ENCODE measurements at regions not wholly inside any gene's neighbourhood (a gene's known extent, or its start where the extent isn't known, plus 50 kb on each side); places are given as distances from the start of the nearest gene placed in this dataset.

DNA sequence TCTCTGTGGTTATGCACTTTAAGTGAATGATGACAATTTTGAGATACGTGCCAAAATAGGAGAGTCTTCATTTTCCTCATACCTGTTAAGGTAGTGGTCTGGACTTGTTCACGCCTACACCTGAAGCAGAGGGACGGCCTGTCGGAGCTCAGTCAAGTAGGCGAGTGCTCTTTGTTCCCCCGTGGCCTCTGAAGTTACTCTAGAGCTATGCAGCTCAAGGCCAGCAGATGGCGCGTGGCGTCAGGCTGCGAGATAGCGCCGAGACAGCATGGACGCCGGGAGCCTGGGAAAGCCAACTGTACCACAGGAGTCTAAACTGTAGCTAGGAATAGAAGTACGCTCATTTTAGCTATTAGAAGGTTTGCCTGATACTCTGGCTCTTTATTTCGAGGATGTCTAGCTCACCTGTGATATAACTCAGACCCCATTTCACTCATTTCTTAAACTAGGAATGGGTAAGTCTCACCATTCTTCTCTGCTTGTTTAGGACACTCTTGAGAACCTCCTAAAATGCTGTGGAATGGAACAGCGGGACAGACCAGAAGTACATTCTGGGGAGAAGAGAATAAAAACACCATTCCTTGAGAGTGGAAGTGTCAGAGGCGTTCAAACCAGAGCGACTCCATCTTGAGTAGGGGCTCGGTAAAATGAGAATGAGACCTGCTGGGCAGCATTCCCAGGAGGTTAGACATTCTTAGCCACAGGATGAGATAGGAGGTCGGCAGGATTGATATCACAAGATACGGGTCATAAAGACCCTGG lies 267.4 kb upstream of the HMGA2 start:
- peak; percentile 84 for DNase-seq

DNA sequence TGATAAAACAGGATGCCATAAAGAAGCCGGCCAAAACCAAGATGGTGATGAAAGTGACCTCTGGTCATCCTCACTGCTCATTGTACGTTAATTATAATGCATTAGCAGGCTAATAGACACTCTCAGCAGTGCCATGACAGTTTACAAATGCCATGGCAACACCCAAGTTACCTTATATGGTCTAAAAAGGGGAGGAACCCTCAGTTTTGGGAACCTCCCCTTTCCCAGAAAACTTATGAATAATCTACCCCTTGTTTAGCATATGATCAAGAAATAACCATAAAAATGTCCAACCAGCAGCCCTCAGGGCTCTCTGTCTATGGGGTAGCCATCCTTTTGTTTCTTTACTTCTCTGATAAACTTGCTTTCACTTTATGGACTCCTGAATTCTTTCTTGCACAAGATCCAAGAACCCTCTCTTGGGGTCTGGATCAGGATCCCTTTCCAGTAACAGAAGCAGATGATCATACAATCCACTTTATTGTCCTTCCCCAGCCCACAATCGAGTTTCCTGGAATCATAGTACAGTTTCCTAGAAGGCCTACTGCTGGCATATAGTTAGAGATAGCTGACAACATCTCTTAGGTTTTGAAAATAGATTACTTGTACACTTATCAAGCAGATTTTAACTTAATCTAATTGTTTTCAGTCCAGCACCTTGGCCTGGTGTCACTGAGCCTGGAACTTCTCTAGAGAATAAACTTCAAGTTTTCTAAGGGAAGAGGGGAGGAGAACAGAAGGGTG lies 266.7 kb upstream of the HMGA2 start:
- no peak for DNase-seq

DNA sequence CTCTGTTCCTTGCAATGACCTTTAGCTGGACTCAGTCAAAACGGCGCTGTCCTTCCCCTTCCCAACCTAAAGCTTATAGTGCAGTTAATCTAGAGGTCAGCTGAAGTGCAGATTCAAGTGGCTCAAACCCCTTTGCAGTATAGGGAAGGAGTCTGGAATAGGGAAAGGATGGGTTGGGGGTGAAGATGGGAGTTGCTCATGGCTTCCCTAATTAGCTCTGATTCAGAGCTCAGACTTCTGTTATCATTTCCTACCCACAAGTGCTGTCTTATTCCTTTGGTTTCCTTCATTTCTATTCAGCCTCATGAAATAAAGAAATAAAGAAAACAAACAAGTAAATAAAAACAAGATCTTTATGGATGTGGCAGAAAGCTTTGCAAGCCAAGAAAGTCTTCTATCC lies 264.0 kb upstream of the HMGA2 start:
- peak; percentile 19 for DNase-seq

DNA sequence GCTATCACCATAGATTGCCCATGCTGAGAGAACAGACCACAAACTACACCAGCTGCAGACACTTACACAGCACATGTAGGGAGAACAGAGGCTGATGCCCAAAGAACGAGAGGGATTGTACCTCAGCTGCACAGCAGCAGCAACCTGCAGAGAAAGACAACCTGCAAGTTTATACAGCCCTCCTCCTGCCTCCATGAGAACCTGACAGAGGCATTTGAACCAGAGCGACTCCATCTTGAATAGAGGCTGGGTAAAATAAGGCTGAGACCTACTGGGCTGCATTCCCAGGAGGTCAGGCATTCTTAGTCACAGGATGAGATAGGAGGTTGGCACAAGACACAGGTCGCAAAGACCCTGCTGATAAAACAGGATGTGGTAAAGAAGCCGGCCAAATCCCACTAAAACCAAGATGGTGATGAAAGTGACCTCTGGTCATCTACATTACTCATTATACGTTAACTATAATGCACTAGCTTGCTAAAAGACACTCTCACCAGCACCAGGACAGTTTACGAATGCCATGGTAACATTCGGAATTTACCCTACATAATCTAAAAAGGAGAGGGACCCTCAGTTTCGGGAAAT lies 262.4 kb upstream of the HMGA2 start:
- peak; percentile 95 for DNase-seq

DNA sequence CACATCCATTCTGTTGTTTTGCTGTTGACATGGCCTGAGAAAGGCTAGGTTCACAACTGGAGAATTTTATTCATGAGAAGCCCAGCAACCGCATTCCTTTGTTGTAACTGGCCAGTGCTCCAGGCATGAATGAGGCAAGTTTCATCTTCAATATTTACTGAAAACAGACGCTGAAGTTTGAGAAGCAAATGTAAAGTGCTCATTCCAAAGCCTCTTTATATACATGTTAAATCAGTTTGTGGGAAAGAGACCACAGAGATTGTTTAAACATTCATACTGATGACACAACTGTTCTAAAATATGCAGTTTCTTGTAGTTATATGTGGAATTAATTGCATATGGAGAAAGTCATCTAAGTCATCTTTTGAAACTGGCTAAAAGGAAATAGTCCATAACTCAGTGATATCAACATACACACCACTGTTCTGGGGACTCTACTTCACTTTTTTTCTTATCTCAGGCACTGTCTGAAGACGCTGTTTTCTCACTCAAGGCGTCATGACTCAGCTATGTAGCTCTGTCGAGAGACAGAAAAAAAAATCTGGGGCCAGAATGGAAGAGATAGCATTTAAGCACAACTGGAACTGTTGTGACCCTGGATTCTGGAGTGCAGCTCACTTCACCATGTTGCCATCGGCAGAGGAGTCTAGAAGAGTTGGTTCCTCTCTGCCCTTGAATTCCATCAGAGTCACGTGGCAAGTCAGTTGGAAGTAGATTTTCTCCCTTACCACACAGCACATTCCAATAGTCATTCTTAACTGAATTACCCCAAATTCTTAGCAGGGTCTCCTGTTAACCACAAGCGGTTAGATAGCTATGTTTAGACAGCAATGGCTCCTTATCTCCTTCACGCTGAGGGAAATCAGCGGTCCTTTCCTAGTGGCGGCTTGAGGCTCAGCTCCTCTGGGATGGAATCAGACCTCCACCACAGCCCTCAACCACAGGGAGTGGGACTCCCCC lies 258.4 kb upstream of the HMGA2 start:
- peak; percentile 97 for DNase-seq

DNA sequence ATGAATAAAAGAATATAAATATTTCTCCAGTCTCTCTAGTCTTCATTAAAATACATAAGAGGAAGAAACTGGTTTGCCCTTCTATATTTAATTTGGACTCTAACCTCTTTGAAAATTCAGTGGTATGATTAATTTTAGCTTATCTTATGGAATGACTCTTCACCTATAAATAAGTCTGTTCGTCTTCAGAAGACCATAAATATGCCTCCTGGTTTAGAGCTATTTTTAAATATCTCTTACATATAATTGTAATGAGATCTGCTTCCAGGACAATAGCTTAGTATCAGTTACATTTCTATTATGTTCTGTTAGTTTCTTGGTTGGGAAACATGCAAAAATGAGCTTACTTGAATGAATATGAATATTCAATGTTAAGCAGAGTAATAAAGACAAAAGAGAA lies 257.5 kb upstream of the HMGA2 start:
- DNase-seq: peak; percentile 18

DNA sequence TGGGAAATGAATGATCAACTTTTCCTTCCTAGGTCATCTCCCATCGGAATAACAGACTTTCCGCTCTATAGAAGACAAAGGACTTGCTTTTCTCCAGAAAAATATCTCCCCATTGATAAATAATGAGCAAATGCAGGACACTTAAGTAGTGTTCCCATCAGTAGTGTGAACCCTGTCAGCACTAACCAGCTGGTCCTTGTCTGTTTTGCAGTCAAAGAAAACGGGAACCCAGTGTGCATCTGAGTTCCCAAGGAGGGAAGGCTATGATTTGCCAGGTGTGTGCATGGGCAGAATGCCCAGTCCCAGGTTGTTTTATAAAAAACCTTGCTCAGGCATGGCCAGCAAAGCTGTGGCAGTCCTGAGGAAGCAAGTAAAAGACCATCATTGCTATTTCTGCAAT lies 256.5 kb upstream of the HMGA2 start:
- no peak for DNase-seq

DNA sequence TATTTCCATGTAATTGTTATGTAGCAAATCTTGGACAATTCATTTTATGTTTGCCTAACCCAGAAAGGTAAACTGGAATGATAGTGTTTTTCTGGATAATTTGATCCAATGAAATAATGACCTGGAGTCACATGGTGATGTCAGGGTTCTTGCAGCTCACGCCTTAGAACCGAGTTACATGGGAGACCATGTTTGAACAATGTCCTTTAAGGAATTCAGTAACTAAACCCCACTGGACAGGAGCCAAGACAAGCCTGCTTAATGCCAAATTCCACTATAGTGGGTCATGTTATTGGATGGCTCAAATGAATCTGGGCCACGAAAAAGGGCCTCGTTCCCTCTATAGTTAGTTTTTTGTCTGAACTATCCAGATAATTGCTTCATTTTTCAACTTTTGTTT lies 255.8 kb upstream of the HMGA2 start:
- peak; percentile 62 for DNase-seq

DNA sequence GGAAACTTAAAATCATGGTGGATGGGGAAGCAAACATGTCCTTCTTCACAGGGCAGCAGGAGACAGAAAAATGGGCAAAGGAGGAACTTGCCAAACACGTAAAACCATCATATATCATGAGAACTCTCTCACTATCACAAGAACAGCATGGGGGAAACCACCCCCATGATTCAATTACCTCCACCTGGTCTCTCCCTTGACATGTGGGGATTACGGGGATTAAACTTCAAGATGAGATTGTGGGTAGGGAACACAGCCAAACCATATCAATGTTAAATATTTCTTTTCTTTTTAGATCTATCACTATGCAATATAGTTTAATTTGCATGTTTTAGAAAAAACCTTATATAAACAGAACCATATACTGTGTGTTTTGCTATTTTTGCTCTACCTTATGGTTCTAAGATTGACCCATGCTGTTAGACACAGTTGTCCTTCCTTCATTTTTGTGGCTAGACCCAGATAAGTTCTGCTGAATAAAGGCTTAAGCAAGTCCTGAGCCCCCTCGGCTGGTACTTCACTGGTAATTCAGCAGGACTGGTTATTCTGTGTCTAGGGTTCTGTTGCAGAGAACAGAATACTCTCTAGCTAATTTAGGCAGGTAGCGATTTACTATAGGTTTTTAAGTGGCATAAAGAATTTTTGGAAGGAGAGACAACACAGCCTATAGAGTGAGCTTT lies 253.7 kb upstream of the HMGA2 start:
- no peak for DNase-seq

DNA sequence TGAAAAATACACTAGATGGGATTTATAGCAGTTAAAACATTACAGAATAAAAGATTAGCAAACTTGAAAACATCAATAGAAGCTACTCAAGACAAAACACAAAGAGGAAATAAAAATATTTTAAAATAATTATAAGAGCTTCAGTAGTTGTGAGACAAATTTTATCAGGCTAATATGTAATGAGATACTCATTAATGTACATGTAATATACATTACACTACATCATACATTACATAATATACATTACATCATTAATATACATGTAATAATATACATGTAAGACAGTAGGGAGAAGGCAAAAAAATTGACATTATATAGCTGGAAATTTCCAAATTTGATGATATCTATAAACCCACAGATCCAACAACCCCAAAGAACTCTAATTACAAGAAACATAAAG lies 249.4 kb upstream of the HMGA2 start:
- DNase-seq: no peak

DNA sequence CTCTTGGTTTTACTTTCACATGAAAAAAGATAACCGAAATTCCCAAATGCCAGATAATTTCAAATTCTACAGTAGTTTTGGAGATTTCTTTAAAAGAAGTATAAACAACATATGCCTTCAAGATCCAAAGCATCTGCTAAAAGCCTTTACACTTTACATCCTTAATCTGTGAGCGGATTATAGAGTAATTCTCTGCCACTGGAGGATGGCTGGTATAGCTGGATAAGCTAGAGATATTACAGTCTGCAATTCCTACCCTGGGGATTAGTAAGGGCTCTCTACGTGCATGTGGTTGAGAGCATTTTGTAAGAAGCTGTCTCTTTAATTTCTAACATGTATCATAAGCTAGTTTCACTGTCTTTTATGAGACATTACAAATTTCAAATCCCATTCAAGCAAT lies 240.3 kb upstream of the HMGA2 start:
- DNase-seq: no peak

DNA sequence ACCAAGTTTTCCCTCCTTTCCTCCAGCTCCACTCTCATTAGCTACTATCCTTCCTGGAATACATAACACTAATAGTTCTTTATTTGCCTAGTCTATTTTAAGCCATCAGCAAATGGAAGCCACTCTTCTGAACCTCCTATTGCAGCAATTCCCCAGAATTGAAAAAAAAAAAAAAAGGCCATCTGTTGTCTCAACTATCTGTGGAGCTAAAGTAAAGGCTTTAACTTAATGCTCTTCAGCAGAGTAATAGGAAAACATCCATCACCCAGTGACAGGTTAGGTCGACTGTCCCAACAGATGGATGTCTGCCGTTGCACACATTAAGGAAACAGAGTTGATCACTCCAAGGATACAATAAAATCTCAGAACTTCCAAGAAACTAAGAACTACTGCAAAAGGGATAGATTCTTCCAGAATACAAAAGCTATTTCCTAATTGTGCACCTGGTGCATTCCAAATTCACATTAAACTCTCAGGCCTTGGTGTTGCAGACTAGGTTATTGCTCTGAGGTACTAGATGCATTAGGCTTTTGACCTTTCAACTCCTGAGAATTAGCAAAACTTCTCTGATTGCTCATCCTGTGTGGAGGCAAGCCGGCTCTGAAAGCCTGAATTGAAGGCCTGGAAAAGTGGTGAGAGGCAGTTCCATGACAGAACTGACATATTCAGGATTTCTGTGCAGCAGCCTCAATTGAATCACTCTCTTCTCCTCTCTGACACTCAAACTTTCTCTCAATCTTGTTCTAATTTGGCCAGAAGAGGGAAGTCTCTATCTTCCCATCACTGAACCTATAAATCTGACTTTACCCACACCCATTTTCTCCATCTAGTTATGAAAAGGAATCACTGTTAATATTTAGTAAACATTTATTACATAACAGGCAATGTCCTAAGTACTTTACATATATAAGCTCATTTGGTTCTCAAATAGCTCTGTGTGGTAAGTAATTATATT lies 238.4 kb upstream of the HMGA2 start:
- DNase-seq: no peak

DNA sequence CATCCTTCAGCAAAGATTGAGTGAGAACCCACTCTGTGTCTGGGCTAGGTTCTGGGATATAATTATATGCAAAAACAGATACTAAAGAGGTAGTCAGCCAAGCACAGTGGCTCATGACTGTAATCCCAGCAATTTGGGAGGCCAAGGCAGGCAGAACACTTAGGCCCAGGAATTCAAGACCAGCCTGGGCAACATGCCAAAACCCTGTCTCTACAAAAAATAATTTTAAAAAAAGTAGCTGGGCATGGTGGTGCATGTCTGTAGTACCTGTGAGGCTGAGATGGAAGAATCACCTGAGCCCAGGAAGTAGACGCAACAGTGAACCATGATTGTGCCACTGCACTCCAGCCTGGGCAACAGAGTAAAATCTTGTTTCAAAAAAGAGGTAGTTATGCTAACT lies 237.5 kb upstream of the HMGA2 start:
- DNase-seq: no peak

DNA sequence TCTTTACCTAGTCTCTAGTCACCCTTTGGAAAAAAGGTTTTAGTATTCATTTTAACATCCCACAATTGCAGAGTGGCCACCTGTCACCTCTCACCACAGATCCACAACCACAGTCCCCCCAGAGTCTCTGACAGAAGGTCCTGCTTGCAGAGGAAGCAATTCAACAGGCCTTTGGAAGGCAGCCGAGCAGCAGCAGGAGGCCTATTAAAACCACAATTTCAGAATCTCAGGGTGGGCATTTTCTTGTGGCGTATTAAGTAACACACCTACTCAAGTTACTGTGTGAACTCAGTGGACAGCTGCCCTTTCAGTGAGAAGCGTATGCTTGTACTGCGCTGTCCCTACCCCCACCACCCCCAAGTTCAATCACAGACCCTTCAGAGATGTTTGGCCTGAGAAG lies 234.0 kb upstream of the HMGA2 start:
- DNase-seq: no peak

DNA sequence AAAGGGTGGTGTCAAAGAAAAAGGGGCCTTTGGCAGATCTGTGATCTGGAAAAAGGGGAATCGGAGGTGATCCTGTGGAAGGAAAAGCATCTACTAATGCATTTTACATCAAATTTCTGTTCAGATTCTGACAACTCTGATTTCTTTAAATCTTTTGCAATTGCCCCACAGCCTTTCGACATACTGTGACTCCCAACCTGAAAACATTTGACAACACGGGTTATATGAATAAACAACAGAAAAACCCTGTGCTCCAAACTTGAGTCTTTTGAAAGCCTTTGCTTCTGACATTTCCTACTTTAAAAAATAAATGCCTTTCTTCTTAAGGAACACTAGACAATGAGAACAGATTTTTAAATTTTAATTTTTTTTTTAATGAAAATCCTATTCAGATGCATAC lies 231.9 kb upstream of the HMGA2 start:
- DNase-seq: no peak

DNA sequence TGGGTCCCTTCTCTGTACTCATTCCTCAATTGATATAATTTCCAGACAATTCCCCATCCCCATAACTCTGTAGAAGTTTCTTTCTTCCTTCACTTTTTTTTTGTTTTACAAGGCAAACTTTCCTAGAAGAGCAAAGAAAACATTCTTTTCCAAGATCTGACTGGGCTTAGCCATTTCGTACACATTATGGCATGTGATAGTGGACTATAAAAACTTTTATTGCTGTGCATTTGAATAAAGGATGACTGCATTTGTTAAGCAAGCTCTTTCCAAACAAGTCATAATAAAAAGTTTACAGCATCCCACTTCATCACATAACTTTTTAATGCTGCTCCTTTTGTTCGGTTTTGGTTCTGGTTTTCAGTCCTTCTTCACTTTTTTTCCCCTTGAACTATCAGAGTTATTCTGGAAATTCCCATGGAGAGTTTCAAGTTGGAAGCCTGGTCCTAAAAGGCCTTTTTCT lies 231.0 kb upstream of the HMGA2 start:
- peak; percentile 60 for DNase-seq

DNA sequence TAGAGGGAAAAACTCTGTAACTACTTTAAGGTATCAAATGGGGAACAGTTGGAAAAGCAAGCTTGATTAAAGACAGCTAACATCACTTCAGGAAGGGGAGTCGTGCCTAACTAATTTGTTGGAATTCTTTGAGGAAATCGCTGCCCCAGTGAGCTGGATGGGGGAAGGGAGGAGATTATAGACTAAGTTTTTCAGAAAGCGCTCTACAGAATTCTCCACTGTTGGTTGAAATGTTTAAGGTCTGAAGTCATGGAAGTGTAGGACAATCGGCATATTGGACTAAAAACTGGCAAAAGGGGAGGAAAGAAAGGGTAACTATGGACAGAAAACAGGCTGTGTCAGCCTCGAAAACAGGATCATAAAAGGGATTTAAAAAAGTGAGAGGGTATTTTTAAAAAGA lies 229.9 kb upstream of the HMGA2 start:
- no peak for DNase-seq

DNA sequence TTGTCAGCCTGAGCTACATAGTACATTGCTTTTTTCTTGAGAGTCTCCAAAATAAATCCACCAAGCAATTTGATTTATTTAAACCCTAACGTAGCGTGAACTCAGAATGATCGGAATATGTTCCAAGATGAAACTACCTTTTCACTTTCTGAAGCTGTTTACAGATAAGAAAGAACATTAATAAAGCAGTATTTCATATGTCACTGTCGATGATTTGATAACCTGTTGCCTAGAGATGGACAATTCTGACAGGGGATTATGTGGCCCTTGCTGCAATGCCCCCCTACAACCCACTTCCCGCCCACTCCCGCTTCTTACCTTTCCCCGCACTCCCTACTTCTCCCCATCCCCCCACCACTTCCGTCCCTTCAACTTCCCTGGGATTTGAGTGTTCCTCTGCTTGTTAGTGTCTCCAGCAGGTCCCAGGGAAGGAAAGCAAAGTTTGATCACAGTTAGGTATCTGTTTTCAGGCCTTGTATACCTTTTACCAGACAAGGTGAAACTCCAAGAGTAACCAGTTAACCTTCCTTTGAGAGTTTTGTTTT lies 229.2 kb upstream of the HMGA2 start:
- DNase-seq: no peak

DNA sequence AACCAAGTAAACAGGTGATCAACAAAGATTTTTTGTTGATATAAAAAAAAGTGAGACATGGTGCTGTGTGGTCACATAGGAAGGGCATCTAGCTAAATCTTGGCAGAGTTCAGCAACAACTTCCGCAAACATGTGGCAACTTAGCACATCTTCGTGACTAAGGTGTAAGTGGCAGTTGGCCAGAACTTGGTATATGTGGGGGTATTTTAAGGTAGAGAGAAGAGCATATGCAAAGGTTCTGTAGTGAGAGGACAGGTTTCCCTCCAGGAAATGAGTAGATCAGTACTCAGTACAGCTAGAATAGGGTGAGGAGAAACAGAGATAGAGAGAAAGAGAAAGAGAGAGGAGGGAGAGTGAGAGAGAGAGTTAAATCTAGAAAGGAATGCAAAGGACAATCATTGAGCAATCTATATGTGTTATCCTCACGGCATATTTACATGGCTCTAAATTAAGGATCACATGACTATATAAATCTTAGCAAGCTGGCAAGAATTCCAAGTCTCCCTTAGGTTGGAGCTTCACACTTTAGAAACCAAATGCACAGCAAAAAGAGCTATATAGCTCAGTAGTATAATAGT lies 227.7 kb upstream of the HMGA2 start:
- no peak for DNase-seq

DNA sequence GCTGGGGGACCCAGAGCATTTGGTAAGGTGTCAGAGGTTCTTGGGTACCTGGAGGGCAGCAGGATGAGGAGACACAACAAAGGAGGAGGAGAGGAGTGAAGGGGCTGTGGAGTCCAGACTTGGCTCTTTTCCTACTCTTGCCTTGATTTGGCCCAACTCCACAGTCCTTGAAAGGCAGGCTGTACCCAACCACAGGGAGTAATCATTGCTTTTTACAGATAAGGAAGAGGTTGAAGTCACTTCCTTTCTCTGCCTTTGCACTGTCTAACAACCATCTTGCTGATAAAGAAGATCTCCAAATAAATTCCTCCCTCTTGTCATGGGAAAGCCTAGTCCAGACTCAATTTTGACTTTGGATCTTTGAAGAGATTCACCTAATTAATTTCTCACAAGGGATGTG lies 226.8 kb upstream of the HMGA2 start:
- DNase-seq: peak; percentile 33
